Epithelial cell of prostate (primary cell): ENCODE measurements at regions not wholly inside any gene's neighbourhood (a gene's known extent, or its start where the extent isn't known, plus 50 kb on each side); places are given as distances from the start of the nearest gene placed in this dataset.
"Not testable (repeated sequence)": the region's sequence is repeated elsewhere in the genome, so short reads cannot be mapped to it uniquely, and the experiment has no call there.

Experiments used
- DNase-seq: peaks from one replicate; pipeline ENCODE4 v3.0.0-alpha.2; 2011; ENCODE audit warnings: low read depth, low spot score
- H3K27ac ChIP-seq: fragments of 450-650 bp; 2 replicates; pipeline ENCODE4 v1.5.1; 2017; ENCODE audit warnings: mild to moderate bottlenecking

DNA sequence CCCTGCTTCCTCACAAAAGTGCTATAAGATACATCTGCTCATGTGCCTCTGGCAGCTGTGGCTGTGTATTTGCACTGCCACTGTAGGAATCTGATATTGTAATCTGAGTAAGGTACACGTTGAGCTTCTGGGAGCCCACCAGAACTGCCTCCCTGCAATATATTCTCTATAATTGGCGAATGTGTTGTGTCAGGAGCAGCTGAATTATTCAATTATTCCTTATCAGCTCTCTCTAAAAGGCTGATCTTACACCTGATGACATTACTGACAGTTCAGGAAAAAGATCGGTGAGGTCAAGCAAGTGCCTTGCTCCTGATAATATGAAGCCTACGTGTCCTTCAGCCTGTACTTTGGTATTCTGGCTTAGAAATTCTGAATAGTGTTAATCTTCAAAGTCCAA lies 1015.0 kb downstream of the CDH9 start:
- no peak for DNase-seq
- H3K27ac ChIP-seq: no peak overlapping the region

DNA sequence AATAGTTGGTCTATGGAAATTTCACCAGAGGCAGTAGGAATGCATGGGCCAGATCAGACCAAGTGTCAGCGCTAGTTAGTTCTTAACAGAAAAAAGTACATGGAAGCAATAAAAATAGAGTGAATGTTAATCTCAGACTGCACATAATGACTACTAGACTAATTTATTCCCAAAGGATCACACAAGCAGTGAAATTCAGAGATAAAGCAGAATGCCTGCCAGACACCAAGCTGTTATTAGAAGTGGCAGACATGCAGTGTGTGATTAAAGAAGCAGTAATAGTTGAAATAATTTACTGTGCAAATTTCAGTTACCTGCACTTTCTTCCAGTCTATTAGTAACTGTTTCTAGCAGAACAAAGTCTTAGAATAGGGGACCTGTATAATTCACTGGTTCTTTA lies 1024.2 kb downstream of the CDH9 start:
- DNase-seq: no peak

GRCh38 chr5:26012078-26012477 lies 1026.3 kb downstream of the CDH9 start:
- DNase-seq: no peak
- no peak overlapping the region for H3K27ac ChIP-seq

More for the DNA sequence above, 1024.2 kb downstream of the CDH9 start:
- H3K27ac ChIP-seq: no peak overlapping the region

- H3K27ac ChIP-seq: no peak overlapping the region
- no peak for DNase-seq
Measured at GRCh38 chr5:26009742-26010141, 1028.6 kb downstream of the CDH9 start.

- DNase-seq: no peak
- H3K27ac ChIP-seq: no peak overlapping the region
Measured at GRCh38 chr5:26003966-26004365, 1034.4 kb downstream of the CDH9 start.

DNA sequence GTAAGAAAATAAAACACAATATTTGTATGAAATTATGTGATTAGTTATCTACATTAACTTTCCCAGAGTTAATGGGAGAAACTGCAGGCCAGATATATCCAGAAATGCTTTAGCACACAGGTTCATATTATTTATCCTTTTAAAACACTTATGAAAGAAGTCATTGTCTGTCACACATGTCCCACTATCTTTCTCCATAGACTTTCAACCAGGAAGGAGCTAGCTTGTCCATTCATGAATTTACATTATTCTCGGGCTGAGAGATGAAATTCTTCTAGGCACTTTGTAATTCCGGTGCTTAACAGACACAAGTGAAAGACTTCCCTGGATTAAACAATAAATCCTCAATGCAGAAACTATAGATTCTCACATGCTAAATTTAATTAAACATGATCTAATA lies 1043.2 kb downstream of the CDH9 start:
- no peak overlapping the region for H3K27ac ChIP-seq
- DNase-seq: no peak

GRCh38 chr5:25993701-25994100 lies 1044.7 kb downstream of the CDH9 start:
- no peak for DNase-seq
- no peak overlapping the region for H3K27ac ChIP-seq

DNA sequence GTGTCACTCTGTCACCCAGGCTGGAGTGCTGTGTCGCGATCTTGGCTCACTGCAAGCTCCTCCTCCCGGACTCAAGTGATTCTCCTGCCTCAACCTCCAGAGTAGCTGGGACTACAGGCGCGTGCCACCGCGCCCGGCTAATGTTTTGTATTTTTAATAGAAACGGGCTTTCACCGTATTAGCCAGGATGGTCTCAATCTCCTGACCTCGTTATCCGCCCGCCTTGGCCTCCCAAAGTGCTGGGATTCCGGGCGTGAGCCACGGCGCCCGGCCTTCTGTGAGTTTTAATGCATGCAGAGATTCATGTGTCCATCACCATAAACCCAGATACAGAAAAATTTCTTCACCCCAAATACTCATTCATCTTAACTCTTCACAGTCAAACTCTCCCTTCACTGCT lies 1046.7 kb downstream of the CDH9 start:
- no peak overlapping the region for H3K27ac ChIP-seq
- no peak for DNase-seq

- no peak for DNase-seq
Measured at GRCh38 chr5:25990771-25991170, 1047.6 kb downstream of the CDH9 start.

DNA sequence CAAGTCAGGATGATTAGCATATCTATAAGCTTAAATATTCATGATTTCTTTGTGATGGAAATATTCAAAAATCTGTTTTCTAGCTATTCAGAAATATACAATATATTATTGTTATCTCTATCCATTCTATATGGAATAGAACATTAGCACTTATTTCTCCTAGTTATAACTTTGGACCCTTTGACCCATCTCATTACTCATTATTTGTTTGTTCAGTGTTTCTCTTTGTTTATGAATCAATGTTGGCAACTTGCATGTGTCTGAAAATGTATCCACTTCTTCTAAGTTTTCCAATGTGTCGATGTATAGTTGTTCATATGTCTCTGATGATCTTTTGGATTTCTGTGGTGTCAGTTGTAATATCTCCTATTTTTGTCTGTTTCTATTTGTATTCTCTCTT lies 1059.3 kb downstream of the CDH9 start:
- no peak for DNase-seq
- no peak overlapping the region for H3K27ac ChIP-seq

More at GRCh38 chr5:25990771-25991170, 1047.6 kb downstream of the CDH9 start:
- H3K27ac ChIP-seq: no peak overlapping the region

DNA sequence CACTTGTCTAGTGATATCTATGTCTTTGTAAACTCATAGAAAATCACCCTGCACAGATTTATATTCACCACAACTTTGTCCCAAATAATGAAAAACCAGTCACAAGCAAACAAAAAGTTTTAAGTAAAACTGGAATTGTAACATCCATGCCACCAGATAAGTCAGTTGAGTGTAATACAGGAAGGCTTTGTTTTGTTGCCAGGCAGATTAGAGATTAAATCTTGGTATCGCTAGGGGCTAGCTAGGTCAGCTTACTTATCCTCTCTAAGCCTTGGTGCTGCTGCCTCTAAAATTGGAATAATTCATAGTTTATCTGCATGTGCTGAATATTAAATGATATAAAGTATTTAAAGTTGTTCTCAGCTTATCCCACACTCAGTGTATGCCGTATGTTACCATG lies 1062.5 kb downstream of the CDH9 start:
- DNase-seq: no peak
- H3K27ac ChIP-seq: no peak overlapping the region

DNA sequence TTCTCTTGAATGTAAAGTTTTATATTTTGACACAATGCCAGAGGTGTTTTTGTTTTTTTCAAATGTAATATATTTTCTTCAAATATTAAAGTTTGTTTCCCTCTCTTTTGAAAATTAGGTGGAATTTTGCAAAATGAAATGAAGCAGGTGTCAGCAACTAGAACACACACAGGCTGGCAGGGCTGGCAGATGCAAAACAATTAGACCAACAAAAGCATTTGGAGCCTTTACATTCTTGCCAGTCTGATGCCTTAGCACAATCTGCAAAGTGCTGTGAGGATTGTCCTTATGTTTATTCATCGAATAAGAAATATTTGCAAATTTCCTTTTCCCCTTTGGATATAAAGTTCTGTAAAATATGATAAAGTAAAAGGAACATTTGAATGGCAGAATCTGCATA lies 1063.9 kb downstream of the CDH9 start:
- no peak for DNase-seq
- no peak overlapping the region for H3K27ac ChIP-seq

GRCh38 chr5:25970906-25971489 lies 1067.4 kb downstream of the CDH9 start:
- H3K27ac ChIP-seq: no peak overlapping the region
- DNase-seq: no peak

- DNase-seq: not testable (repeated sequence)
Measured at GRCh38 chr5:25969042-25969441, 1069.3 kb downstream of the CDH9 start.

GRCh38 chr5:25964009-25964372 lies 1074.4 kb downstream of the CDH9 start:
- DNase-seq: no peak

More at GRCh38 chr5:25969042-25969441, 1069.3 kb downstream of the CDH9 start:
- not testable (repeated sequence) for H3K27ac ChIP-seq

DNA sequence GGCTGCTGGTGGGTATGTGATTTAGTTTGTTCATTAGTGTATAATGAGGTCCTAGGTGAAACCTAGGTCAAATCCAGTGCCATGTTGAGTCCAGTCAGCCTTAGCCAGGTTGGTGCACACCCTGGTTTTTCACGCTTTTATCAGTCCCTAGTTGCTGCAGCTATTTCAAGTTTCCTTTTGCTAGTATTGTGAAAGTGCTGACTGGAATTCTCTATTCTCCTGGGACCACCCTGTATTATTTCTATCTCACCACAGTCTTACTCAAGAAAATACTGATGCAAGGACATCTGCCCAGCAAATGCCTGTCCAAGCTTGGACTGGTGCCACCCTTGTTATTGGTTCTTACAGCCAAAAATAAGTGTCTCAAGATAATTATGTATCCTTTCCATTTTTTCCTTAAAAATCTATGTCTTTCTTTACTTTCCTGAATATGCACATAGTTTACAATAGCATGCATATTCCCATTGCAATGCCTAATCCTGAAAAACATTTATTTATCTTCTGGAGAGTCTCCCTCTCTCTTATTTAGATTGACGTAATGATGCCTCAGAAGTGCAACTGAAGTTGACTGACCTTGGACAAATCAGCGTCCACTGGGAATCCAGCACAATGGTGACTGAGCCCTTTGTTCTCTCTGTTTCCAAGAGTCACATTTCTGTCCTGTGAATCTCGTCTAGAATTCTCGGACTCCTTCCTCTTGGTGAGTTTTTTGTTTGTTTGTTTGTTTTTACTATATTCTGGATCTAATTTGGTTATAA lies 1075.0 kb downstream of the CDH9 start:
- no peak for DNase-seq
- no peak overlapping the region for H3K27ac ChIP-seq

More at GRCh38 chr5:25964009-25964372, 1074.4 kb downstream of the CDH9 start:
- no peak overlapping the region for H3K27ac ChIP-seq

DNA sequence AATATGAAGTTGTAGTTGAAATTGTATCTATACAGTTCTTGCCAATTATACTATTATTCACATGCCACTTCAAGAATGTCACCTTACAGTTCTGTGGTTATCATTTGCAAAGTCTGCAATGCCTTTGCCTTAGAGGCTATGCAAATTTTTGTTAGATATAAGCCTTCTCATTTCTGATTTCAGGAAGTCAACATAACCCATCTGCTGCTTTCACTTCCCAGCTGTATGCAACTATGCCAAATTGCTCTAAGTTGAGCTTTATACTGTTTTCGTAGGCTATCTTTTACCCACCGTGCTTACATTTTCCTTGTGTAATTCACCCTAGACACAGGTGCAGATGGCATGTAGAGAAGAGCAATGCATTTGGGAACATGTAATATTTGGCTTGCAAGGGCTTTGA lies 1083.0 kb downstream of the CDH9 start:
- DNase-seq: no peak
- no peak overlapping the region for H3K27ac ChIP-seq

GRCh38 chr5:25950681-25951080 lies 1087.7 kb downstream of the CDH9 start:
- no peak overlapping the region for H3K27ac ChIP-seq
- no peak for DNase-seq

GRCh38 chr5:25948278-25948677 lies 1090.1 kb downstream of the CDH9 start:
- H3K27ac ChIP-seq: no peak overlapping the region
- DNase-seq: no peak

DNA sequence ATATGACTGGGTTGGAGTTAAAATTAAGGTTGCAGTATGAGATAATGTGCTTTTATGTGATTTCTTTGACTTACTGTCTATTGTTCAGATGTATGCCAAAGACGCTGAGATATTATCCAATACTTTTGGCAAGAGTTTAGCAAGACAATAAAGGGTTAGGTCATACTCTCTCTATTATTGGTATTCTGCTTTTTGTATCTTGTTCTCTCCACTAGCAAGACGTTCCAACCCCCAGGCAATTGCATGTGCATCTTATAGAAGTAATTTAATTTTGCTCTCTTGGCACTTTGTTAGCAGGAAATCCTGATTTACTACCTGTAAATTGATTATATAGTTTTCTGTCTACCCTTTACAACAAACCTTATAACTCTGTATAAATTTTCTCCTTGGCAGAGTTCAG lies 1093.6 kb downstream of the CDH9 start:
- no peak overlapping the region for H3K27ac ChIP-seq
- DNase-seq: no peak

- no peak for DNase-seq
Measured at GRCh38 chr5:25909163-25909562, 1129.2 kb downstream of the CDH9 start.

DNA sequence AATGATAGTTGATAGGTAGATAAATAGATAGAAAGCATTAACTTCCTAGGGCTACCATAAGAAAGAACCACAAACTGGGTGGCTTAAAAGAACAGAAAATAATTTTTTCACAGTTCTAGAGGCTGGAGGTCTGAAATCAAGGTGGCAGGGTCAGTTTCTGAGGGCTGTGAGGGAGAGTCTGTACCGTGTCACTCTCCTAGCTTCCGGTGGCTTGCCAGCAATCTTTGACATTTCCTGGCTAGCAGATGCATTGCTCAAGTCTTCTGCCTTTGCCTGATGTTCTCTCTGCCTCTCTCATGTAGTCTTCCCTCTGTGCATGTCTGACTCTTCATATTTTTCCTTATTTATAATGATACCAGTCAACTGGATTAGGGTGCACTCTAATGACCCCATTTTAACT lies 1132.7 kb downstream of the CDH9 start:
- DNase-seq: no peak

More at GRCh38 chr5:25909163-25909562, 1129.2 kb downstream of the CDH9 start:
- H3K27ac ChIP-seq: no peak overlapping the region

More for the DNA sequence above, 1132.7 kb downstream of the CDH9 start:
- H3K27ac ChIP-seq: no peak overlapping the region
